Endothelial cell of hepatic sinusoid (primary cell): ENCODE measurements at regions not wholly inside any gene's neighbourhood (a gene's known extent, or its start where the extent isn't known, plus 50 kb on each side); places are given as distances from the start of the nearest gene placed in this dataset.

Experiments
- in situ Hi-C: cut with HindIII; loops from 2 replicates; pipeline ENCODE4 v1.10.0; 2017; ENCODE audit warnings: low sequenced_read_pairs

DNA sequence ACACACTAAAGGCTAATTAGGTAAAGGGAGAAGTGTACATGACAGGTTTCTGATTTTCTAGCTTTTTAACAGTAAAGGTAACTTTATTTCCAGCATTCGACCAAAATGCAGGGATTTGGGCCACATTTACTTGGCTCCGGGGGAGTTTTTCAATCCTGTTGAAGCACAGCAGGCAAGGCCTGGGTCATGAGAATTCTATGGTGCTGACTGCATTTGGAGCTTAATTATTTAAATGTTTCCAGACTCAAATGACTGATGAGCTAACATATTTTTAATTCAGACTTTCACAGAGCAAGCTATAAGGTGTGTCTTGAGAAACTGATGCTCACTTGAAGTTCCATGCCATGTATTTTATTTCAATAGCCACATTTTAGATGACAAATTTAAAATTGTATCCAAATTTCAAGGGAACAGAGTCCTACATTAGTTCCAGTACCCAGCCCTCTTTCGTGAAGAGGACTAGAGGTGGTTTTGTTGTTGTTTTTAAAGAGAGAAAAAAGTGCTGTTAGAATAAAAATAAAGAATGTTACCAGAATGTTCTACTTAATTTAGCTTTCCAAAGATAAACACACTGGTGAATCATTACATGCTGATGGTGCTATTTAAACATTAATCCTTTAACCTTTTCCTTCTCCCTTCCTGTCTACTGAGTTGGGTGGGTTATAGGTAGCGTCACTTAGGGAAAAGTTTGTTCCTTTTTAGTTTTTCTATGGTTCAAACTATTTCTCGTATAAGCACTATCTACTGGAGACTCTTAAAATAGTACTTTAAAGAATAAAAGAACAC lies 82.3 kb upstream of the PHACTR2 start:
- in situ Hi-C loops = no loop called here

DNA sequence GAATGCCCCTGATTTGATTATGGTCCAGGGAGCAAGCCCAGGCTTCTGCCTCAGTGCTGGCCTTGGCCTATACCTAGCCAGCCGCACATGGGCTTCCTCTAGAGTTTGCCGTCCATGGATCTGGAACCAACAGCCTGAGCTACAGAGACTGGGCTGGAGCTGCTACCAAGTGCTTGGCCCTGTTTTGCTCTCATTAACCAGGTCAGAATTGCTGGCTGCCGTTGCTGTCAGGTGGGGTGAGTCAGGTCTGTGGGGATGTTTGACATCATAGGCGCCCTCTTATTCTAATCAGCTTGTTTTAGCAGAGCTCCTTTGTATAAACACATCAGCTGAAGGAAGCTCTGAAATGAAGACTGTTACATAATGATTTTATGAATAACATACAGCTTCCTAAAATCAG lies 83.1 kb upstream of the PHACTR2 start:
- in situ Hi-C loops = no loop called here

DNA sequence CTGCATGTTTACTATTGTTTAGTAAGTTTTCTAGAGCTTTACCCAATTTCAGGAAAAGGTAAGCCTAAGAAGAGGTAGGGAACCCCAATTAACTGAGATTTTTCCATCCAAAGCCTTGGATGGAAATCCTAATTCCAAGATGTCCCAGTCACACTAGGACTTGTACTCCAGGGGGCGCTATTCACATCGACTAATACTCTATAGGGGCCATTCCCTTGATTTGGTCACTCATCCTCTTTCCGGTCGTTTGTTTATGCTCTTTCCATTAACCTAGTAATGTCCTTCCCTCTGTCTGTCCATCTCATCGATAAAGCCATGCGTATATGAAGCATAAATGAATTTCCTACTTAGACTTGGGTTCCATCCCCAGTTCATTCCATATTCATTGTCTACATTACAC lies 80.8 kb upstream of the FUCA2 start:
- in situ Hi-C loops = no loop called here

DNA sequence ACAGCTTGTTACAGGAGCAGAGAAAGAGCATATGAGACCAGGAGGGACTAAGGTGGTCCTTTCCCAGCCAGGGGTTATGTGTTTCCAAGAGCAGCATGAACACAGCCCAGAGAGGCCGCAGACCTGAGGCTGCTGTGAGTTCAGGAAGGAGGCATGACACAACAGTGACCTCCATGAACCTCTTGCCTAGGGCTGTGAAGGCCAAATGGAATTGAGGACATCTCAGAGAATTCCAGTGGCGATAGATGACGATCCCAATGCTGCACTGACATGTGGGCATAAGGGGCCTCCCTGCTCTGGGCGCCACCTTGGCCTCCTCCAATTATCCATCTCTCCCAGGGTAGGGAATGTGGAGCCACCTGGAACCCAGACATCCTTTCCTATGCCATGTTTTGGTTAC lies 79.9 kb upstream of the FUCA2 start:
- in situ Hi-C loops = no loop called here

DNA sequence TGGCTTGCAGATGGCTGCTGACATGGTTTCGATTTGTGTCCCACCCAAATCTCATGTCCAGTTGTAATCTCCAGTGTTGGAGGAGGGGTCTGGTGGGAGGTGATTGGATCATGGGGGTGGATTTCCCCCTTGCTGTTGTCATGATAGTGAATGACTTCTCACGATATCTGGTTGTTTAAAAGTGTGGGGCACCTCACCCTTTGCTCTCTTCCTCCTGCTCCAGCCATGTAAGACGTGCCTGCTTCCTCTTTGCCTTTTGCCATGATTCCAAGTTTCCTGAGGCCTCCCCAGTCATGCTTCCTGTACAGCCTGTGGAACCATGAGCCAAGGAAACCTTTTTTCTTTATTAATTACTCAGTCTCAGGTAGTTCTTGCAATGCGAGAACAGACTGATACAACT lies 77.6 kb upstream of the FUCA2 start:
- in situ Hi-C loops = no loop called here

DNA sequence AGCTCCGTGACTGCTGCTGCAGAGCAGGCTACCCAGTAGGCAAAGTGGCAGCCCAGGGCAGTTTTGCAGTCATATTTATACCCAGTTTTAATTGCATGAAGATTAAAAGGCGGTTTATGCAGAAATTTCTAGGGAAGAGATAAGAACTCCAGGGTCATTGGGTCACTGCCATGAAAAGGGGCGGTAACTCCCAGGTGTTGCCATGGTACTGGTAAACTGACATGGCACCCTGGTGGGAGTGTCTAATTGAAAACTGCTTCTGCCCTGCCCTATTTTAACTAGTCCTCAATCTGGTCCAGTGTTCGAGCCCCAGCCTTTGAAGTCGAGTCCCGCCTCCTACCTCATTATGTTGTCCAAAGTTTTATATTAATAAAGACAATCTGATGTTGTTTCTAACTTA lies 75.0 kb upstream of the FUCA2 start:
- in situ Hi-C loops = no loop called here

DNA sequence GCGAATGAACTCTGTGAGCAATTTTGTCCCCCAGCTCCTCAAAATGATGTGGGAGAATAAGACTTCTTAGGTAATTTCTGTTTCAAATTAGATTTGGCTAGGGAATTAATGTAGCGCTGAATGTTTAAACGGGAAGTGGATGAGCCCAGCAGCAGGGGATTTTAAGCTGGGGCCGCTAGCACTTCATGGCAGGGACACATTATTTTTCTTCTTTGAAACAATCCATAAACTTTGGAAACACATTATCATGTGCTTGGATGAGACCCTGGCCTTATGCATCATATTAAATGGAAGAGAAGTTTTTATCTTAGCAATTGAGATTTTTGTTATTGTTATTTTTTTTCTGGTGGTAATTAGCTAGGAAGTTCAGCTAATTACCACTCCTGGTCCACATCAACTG lies 74.2 kb upstream of the FUCA2 start:
- in situ Hi-C loops = no loop called here

DNA sequence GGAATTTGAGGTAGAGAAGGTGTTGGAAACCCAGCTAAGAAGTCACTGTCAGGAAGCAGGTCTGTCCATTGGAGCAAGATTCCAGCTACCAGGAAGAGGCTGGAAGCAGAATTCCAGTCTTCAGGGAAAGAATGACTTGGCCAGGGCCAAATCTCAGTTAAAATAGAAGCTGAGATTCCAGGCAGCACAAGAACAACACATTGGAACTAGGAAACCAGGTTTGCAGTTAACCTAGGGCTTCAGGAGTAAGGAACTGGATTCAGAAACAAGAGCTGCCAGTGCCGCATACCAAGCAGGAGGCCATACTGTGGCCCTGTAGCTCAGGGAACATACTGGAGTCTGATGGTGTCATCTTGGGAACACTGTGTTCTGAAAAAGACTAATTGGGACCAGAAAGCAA lies 73.7 kb upstream of the FUCA2 start:
- in situ Hi-C loops = no loop called here

DNA sequence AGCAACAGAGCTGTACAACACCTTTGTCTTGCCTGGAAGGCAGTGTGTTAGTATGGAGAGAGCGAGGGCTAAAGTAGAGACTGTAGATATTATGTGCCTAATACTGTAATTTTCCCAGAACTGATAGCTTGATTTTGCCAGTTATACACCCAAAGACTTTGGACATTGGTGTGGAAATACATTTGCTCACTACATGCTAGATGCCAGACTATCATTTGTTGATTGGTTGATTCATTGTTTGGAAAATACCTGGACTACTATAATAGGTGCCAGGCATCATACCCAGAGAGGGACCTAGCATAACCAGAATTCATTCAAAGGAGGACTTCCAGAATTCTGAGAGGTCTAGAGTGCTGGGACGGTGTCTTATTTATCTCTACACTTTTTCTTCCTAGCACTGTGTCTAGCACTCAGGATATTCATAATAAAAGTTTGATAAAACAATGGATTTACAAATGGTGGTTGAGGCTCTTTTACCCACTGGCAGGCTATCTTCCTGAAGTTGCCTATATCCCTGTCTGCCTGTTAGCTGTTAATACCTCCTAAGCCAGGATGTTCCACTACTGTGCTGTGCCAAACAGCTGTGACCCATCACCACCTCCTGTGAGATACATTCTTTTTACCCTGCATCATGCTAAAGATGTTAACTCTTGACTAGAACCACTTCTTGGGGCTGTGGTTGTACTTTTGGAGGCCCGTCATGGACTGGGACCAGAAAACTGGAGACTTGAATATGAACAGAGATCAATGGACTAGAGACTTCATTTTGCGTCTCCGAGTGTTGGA lies 72.2 kb upstream of the FUCA2 start:
- in situ Hi-C loops = no loop called here

DNA sequence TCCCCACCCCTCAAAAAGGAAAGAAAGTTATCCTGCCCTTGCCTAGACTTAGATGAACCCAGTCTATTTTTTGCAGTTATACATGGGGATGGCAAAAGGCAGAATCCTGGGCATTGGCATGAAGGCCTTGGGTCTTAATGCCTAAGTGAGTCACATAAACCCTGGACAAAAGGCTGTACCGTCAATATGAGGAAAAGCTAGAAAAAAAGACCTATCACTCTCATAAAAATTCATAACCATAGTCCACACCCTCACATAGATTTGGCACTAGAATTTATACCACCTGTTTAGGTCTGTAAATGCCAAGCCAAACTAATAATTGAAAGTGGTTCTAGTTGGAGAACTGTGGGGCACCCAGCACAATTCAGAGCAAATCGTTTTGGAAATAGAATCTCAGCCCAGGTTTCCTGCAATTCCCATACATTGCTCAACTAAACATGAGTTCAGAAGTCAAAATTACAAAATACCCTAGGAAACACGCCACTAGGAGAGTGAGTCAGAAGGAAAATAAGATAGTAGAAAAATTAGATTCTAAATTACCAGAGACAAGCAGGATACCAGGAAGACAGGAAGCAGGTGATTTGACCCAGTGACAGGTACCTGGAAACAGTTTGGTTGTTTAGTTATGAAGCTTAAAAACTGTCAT lies 70.4 kb upstream of the FUCA2 start:
- in situ Hi-C loops = no loop called here

DNA sequence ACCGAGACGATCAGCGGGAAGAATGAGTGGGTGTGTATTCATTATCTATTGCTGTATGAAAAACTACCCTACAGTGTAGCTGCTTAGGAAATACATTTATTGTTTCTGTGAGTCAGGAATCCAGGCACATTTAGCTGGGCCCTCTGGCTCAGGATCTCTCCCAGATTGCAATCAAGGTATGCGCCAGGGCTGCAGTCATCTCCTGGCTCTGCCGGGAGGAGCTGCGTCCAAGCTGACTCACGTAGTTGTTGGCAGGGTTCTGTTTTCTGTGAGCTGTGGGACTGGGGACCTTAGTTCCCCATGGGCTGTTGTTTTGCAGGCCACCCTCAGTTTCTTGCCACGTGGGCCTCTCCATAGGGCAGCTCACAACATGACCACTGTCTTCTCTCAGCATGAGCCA lies 68.2 kb upstream of the FUCA2 start:
- in situ Hi-C loops = no loop called here

DNA sequence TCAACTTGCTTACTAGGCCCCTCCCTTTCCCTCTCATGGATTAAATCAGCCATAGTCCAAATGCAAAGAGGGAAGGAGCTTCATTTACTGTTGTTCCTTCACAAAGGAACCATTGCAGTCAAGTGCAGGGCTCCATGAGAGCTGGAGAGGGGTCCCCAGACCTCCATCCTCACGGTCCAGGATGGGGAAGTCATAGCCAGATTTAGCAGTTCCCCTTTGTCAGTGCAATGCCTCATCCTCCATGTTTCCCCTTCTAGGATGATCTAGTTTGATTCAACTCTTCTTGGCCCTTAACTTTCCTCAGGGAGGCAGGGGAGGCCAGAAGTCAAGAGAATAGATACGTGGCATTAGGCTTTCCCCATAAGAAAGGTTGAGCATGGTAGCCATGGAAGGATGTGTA lies 66.5 kb upstream of the FUCA2 start:
- in situ Hi-C loops = no loop called here

DNA sequence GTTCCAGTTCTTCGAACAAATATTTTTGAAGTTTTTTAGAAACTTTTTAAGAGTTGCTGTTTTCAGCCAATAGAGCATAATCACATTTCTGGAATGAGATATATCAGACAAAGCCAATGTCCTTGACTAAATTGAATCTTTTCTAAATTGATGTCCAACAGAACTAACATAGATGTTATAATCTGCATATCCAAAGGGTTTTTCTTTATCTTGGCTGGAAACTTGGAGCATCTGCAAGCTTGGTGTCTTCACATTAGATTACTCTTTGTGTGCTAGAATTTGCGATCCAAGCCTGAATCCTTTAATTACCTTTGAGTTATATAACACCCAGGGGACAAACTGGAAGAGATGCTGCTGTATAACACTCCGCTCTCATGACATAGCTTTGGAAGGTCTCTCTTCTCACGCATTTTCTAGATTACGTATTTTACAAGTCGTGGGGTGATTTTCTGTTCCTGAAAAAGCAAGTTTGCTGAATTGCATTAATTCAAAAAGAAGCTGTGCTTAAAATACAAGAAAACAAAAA lies 64.4 kb upstream of the FUCA2 start:
- in situ Hi-C loops = no loop called here

DNA sequence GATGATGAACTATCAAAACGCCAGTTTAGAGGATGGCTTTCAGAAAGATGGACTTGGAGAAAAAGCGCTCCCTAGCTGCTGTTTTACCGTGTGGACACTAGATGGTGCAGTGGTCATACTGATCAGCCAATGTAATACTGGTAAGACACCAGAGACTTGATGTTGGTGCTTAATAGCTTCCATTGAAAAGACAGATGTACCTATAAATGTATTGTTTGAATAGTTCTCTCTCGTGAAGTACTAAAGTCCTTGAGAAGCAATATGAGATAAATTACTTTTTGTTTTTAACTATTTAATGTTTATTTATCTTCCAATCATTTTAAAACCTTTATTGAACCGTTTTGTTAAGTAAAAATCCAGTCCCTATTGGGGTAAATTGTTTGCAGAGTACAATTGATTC lies 63.9 kb upstream of the FUCA2 start:
- in situ Hi-C loops = no loop called here

DNA sequence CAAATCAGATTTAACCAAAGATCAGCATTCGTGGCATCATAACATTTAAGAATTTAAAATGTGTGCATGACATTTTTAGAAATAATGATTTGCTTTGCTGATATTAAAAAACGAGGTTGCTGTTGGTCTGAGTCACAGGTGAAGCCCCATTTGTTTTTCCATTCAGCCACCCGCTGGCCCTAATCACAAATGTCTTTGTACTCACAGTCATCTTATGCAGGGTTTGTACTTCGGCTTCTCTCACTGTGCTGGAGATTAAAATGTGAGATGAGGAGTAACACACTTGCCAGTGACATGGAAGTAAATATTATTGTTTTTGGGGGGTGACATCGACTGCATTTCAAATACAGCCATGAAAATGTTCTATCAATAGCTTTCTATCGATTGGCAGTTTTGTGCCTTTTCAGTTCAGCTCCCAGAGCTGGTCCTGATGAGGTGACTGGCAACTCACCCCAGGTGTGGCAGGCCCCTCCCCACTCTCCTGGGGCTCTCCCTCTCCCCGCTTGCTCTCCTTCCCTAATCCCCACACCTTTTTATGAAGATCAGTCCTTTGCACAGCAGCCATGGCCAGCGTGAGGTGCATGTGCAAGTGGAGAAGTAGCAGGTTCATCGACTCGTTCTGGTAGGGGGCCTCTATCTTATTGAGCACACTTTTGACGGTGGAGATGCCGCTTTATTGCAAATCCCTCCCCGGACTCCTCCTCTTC lies 58.8 kb upstream of the FUCA2 start:
- in situ Hi-C loops = loop anchor here (25.0 kb wide), 1 partner anchor 442 kb away; the partner anchor contains the start of gene PLAGL1

DNA sequence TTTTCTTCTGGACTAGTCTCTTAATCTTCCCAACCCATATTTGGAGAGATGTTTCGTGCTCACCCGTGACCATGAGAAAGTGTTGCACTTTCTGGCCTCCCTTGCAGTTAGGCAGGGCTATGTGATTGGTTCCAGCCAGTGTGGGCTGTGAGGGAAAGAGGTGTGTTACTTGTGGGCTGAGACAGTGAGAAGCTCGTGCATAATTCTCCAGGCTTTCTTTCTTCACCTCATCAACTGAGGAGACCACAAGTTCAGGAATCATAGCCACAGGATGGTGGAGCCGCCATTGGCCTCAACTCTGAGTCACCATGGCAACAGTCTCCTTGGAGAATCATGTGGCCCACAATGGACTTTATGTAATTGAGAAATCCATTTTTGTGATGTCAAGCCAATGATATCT lies 57.5 kb upstream of the FUCA2 start:
- in situ Hi-C loops = loop anchor here (25.0 kb wide), 1 partner anchor 443 kb away; the partner anchor contains the start of gene PLAGL1

DNA sequence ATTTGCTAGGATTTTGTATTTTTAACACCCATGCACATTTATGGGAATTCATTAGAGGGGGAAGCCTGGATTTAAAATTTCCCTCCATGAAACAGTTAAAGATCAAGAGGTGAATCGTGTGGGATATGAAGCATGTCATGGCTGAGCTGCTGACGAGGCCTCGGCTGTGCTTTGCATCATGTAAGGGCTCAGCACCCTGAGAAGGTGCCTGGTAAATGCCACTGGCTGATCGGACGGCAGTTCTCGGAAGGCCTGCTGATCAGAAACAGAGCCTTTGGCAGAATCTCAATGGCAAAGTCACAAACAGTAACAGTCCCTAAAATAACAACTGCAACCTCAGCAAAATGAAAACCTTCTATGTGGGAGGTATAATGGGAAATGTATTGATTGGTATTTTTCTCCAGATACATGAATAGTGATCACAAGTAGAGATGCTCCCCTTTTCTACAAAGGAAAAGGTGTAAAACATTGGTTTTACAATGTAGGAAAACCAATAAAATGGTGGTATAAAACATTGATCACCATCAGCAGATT lies 53.0 kb upstream of the FUCA2 start:
- in situ Hi-C loops = loop anchor here (25.0 kb wide), 1 partner anchor 448 kb away; the partner anchor contains the start of gene PLAGL1

DNA sequence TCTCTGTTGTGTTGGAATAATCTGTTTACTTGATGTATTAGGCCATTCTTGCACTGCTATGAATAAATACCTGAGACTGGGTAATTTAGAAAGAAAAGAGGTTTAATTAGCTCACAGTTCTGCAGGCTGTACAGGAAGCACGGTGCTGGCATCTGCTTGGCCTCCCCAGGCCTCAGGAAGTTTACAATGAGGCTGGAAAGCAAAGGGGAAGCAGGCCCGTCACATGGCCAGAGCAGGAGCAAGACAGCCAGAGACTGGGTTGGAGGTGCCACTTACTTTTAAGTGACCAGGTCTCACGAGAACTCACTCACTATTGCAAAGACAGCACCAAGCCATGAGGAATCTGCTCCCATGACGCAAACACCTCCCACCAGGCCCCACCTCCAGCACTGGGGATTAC lies 50.6 kb upstream of the FUCA2 start:
- in situ Hi-C loops = loop anchor here (25.0 kb wide), 1 partner anchor 450 kb away; the partner anchor contains the start of gene PLAGL1
